TTC549 (cell line): ENCODE measurements at regions not wholly inside any gene's neighbourhood (a gene's known extent, or its start where the extent isn't known, plus 50 kb on each side); places are given as distances from the start of the nearest gene placed in this dataset.

Source experiments
- FAIRE-seq: peaks from 2 replicates; lab custom pipeline; 2012; peaks lifted over from hg19 to GRCh38; lab: Jason Lieb, UNC

DNA sequence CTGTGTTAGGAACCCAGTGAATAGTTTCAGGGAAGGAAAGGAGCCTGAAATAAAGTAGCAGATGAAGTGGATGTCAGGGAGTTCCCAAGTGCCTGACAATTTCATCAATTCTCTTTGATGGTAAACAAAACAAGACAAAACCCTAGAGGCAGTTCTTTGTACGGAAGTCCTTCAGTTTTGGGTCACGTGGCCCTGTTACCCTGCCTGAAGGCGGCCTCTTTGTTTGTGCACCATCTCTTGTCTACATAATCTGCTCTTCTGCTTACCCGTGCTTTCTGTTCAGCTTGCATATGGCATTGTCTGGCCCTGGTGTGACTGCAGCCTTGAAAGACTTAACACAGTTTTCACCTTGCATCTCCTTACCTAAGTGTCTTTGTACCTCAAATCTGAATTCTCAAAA is 166.7 kb upstream of the DUSP10 start:
- FAIRE-seq = no peak

DNA sequence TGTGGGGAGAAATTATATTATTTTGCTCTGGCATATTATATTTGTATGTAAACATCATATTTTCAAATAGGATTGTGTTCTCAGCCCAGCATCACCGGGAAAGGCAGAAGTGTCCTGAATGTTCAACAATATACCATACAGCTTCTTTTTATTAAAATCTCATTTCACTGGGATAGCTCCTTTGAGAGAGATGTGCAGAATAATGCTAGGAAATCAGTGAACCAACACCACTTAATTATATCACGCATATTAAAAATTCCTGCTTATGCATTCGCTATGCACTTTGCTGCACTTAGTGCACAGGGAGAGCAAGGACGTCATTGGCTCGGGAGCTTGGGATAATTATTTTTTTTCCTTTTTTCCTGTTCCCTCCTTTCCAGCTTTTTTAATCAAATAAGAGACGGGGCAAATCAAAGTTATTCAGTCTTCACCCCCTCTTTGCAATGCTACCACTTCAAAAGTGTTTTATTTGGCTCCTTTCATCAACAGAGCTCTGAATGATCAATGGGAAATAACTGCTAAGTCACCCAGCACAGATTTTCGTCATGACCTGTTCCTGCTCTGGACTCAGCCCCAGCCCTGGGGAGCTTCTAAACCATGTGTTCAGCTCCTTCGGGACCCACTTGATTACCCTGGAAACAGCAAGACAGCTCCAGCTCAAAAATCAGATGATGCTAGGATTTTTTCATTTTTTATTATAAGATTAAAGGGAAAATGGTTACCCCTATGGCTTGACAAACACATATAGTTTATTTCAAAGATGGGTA is 165.5 kb upstream of the DUSP10 start:
- no peak for FAIRE-seq

DNA sequence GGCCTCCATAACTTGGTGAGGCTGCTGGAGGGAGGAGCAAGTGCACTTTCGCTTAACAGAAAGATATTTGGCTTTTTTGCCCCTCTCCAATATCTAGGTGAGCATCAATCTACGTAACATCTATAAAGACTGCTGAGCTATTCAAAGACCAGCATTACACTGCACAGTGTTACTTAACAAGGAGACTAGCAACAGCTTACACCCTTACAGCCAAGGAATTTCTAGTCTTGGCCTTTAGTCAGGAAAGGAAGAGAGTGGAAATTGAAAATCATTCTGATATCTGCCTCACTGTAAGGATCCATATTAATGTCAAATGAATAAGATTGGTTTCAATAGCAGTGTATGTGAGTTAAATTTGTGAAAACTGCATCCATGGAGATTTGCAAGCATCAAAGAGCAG is 163.9 kb upstream of the DUSP10 start:
- no peak for FAIRE-seq

DNA sequence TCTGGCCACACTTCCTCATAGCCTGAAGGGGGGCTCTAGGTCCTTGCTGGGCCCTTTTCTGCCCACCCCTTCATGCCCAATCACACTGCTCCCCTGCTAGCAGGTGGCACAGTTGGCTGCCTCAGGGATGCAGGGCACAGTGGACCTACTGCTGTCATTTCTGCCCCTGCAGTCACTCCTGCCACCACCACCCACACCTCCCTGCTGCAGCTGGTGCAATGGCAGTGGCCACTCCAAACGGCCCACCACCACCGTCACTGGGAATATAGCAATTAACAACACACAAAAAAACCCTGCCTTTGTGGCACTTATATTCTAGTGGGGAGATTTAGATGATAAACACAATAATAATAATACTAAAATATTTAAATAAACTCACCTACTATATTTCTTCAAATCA is 162.4 kb upstream of the DUSP10 start:
- no peak for FAIRE-seq

- no peak for FAIRE-seq
These were observed 161.7 kb upstream of the DUSP10 start for GRCh38 chr1:221903594-221903993.

GRCh38 chr1:221902961-221903360 is 161.1 kb upstream of the DUSP10 start:
- no peak for FAIRE-seq

DNA sequence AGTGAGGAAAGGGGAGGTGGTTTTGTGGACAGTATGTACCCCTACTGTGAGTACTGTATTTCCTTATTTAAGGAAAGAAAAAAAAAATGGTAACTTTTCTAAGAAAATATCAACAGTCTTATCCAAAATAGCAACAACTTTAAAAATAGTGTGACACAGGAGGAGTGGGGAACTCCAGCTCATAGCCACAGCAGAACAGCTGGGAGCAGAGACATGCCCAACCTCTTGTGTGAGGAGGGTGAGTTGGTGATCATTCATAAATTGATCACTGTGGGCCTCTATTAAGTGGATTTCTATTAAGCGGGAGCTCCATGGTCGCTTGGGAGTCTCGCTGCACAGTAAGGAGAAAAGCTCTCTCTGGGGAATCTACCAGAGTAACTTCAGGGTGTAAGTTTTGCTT is 158.8 kb upstream of the DUSP10 start:
- FAIRE-seq = no peak

GRCh38 chr1:221897321-221897721 is 155.4 kb upstream of the DUSP10 start:
- no peak for FAIRE-seq

DNA sequence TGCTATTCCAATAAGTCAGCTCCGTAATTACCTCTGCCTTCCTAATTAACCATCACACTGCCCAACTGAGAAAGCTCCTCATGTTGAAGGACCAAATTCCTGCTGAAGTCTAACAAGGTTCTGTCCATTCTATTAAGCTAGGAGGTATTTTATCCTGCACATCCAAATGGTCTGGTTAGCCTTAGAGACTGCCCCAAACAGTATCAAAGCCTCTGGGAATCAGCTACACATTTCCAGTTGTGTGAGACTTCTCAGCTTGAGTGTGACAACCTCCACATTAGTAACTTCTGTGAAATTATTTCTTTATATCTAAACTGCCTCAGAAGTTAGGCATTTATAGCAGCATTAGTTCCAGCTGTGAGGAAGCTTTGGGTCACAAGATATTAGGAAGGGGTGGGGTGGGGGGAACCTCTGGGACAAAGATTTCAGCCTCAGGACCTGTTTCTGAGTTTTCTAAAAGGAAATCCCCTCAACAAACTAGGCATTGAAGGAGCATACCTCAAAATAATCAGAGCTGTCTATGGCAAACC is 150.5 kb upstream of the DUSP10 start:
- no peak for FAIRE-seq

GRCh38 chr1:221891708-221892107 is 149.8 kb upstream of the DUSP10 start:
- FAIRE-seq = no peak

DNA sequence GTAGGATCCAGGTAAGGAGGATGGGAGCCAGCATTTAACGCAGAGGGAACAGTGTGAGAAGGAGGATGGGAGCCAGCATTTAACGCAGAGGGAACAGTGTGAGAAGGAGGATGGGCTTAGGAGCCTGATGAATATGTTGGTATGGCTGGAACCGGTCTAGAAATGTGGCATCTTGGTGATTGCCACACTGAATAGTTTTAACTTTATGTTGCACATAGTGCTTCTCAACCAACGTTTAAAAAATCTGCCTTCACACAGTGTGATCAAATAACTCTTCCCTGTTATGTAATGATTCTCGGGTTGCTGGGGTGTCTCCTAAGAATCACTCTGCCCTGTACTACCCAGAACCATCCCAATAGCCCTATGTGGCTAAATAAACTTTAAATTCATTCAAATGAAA is 146.9 kb upstream of the DUSP10 start:
- FAIRE-seq = no peak

DNA sequence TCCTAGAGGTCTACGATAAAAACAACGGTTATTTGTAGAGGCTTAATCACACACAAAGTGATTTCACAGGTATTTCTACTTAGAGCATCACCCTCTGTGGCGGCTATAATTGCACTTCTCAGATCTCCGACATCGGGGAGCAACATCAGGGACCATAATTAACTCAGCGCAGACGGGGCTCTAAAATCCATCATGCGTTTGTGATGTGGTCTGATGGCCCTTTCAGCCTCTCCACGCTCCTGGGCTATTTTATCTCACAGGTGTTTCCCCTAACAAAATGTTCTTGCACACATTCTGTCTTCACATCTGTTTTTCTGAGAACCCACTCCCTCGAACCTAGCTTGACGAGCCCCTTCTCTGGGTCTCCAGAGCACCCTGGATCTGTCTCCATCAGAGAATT is 146.3 kb upstream of the DUSP10 start:
- FAIRE-seq = no peak

GRCh38 chr1:221887758-221888157 is 145.9 kb upstream of the DUSP10 start:
- no peak for FAIRE-seq

DNA sequence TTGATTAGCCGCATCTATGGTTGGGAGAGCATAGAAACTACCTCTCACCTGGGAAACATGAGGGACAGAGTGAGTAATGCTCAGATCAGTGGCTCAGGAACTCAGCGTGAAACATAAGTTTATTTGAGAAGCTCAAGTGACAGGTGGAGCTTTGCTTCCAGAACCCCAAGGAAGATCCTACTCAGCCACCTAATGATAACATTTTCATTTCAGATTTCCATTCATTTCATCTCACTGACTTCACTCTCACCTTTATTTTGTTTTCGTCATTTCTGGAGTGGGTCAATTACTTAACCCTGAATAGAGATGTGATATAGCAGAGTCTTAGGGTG is 145.5 kb upstream of the DUSP10 start:
- FAIRE-seq = no peak

GRCh38 chr1:221886743-221887414 is 145.0 kb upstream of the DUSP10 start:
- no peak for FAIRE-seq

GRCh38 chr1:221886311-221886710 is 144.4 kb upstream of the DUSP10 start:
- FAIRE-seq = no peak

DNA sequence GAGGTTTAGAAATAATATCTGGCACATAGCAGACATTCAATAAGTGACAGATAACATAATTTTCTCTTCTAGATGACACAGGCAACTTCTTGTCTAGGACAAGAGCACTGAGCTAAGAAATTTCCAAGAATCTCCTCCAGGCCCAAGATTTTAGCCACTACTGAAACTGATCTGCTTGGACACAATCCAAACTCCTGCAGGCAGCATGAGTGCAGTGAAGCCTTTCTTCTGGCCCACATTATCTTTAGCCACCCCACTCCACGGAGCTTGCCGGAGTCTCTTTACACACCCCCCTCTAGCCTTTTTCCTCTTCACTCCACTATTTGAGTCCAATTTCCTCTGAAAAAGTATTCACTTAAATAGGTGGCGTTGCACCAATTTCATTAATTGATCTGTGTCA is 142.9 kb upstream of the DUSP10 start:
- FAIRE-seq = no peak

GRCh38 chr1:221881805-221882581 is 140.1 kb upstream of the DUSP10 start:
- FAIRE-seq = no peak

- no peak for FAIRE-seq
These were observed 138.3 kb upstream of the DUSP10 start for GRCh38 chr1:221880182-221880581.

- no peak for FAIRE-seq
These were observed 136.2 kb upstream of the DUSP10 start for GRCh38 chr1:221878134-221878533.

GRCh38 chr1:221877311-221877710 is 135.4 kb upstream of the DUSP10 start:
- FAIRE-seq = no peak

DNA sequence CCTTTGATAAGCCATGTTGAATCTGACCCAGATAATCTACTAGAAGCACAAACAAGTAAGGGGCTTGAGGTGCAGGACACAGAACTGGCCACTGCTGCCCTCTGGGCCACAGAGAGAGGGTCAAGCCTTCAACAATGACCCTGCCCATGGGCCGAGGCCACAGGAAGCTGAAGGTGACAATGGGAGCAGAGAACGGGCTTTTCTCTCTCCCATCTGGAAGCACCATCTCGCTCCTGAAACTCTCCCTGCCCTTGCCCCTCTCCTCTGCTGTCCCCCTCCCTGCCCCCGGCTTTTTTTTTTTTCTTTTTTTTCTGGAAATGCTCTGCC is 133.1 kb upstream of the DUSP10 start:
- no peak for FAIRE-seq

GRCh38 chr1:221874285-221875003 is 132.6 kb upstream of the DUSP10 start:
- no peak for FAIRE-seq
